Endothelial cell of umbilical vein (primary cell): ENCODE measurements at regions not wholly inside any gene's neighbourhood (a gene's known extent, or its start where the extent isn't known, plus 50 kb on each side); places are given as distances from the start of the nearest gene placed in this dataset.

Experiments
- BruUV-seq: library from RNA; stranded (reverse); fragments of 400-500 nt; replicated peaks from 2 replicates; lab custom pipeline; 2021; lab: Mats Ljungman, UMichigan
- CTCF ChIA-PET: fragments of 300-600, 350-600 bp; sonication (Branson Sonifier 250); formaldehyde crosslinking; loops from one replicate; lab custom pipeline; 2021; ENCODE audit warnings: antibody characterized with exemption, inconsistent platforms; lab: Charles Lee
- POLR2A ChIA-PET: fragments of 300-600, 350-600 bp; sonication (Branson Sonifier 250); formaldehyde crosslinking; loops from one replicate; lab custom pipeline; 2021; ENCODE audit warnings: antibody characterized with exemption, inconsistent platforms; lab: Charles Lee
- DNase-seq: peaks from one replicate; pipeline ENCODE4 v3.0.0-alpha.2; 2011; ENCODE audit warnings: low read depth, low spot score
- FAIRE-seq: peaks from 2 replicates; lab custom pipeline; 2011; peaks lifted over from hg19 to GRCh38; lab: Jason Lieb, UNC
- H2AFZ ChIP-seq: 2 replicates; pipeline ENCODE4 v1.6.0; 2012; ENCODE audit warnings: low read depth, low read length, control low read depth, inconsistent platforms
- H3K27ac ChIP-seq: 2 replicates; pipeline ENCODE4 v1.5.1; 2011; ENCODE audit warnings: low read depth, mild to moderate bottlenecking, control low read depth, low read length, moderate library complexity; ENCODE audit not compliant: insufficient read depth
- H3K27me3 ChIP-seq, 2 experiments: 2 replicates each; pipeline versions ENCODE4 v1.6.0 to v1.6.1; 2011; ENCODE audit warnings: low read length in 2 of 2, mixed read lengths in 1 of 2; ENCODE audit not compliant: control insufficient read depth in 2 of 2, insufficient read depth in 2 of 2
- H3K36me3 ChIP-seq, 2 experiments: 2 replicates in 1 of 2; 3 replicates in 1 of 2; pipeline ENCODE4 v1.5.1; 2011; ENCODE audit warnings: low read length in 2 of 2, mild to moderate bottlenecking in 1 of 2, moderate library complexity in 1 of 2; ENCODE audit not compliant: control insufficient read depth in 2 of 2, insufficient read depth in 2 of 2; ENCODE audit errors: extremely low read depth in 1 of 2
- H3K4me1 ChIP-seq: 3 replicates; pipeline ENCODE4 v1.5.1; 2011; ENCODE audit warnings: mild to moderate bottlenecking, low read length; ENCODE audit not compliant: control insufficient read depth, insufficient read depth; ENCODE audit errors: extremely low read depth
- H3K4me2 ChIP-seq: 2 replicates; pipeline ENCODE4 v1.6.1; 2011; ENCODE audit warnings: low read length, control low read depth, mixed read lengths; ENCODE audit not compliant: insufficient read depth
- H3K4me3 ChIP-seq, 3 experiments: fragments of 200-600 bp in 1 of 3; sonication (generic), shearing (Covaris generic) in 1 of 3; replicated peaks in 1 of 3; 2 replicates each; pipeline ENCODE4 v1.5.1; 2011 to 2016; ENCODE audit warnings: control low read depth in 3 of 3, low read length in 3 of 3, mild to moderate bottlenecking in 2 of 3, inconsistent platforms in 1 of 3, low read depth in 1 of 3, moderate library complexity in 1 of 3; ENCODE audit not compliant: insufficient read depth in 1 of 3
- H3K79me2 ChIP-seq: 2 replicates; pipeline ENCODE4 v1.6.0; 2012; ENCODE audit warnings: low read length, inconsistent platforms; ENCODE audit not compliant: control insufficient read depth, insufficient read depth
- H3K9ac ChIP-seq: replicated peaks from 2 replicates; pipeline ENCODE3; 2011; ENCODE audit warnings: low read length, control low read depth; ENCODE audit not compliant: insufficient read depth; ENCODE audit errors: extremely low read depth
- H3K9me1 ChIP-seq: replicated peaks from 3 replicates; pipeline ENCODE4 v1.6.0; 2011; ENCODE audit warnings: mild to moderate bottlenecking, low read length; ENCODE audit not compliant: control insufficient read depth, insufficient read depth; ENCODE audit errors: extremely low read depth
- H3K9me3 ChIP-seq: replicated peaks from 2 replicates; pipeline ENCODE4 v1.5.1; 2012; ENCODE audit warnings: low read length, inconsistent platforms; ENCODE audit not compliant: control insufficient read depth, insufficient read depth
- H4K20me1 ChIP-seq: replicated peaks from 2 replicates; pipeline ENCODE3; 2011; ENCODE audit warnings: mild to moderate bottlenecking, low read length; ENCODE audit not compliant: control insufficient read depth, insufficient read depth; ENCODE audit errors: extremely low read depth
- EZH2 ChIP-seq: IDR thresholded peaks from 2 replicates; pipeline ENCODE4 v1.6.1; 2012; ENCODE audit warnings: borderline replicate concordance, low read depth, mild to moderate bottlenecking, moderate library complexity, low read length, inconsistent platforms; ENCODE audit not compliant: severe bottlenecking
- FOS ChIP-seq: IDR thresholded peaks from 2 replicates; pipeline ENCODE4 v1.6.1; 2011; ENCODE audit warnings: mild to moderate bottlenecking, low read length, moderate library complexity, borderline replicate concordance; ENCODE audit not compliant: insufficient read depth
- GATA2 ChIP-seq: IDR thresholded peaks from 2 replicates; pipeline ENCODE4 v1.7.0; 2011; ENCODE audit warnings: low read depth, mild to moderate bottlenecking, moderate library complexity, mixed read lengths, low read length; ENCODE audit not compliant: insufficient read length, insufficient read depth
- JUN ChIP-seq: IDR thresholded peaks from 2 replicates; pipeline ENCODE4 v1.6.1; 2011; ENCODE audit warnings: borderline replicate concordance, low read depth; ENCODE audit not compliant: insufficient read length, insufficient read depth
- MYC ChIP-seq: IDR thresholded peaks from one replicate; pipeline ENCODE4 v1.6.1; 2011; ENCODE audit warnings: mild to moderate bottlenecking, low read depth, low read length
- POLR2A ChIP-seq: IDR thresholded peaks from 2 replicates; pipeline ENCODE4 v1.6.1; 2012; ENCODE audit warnings: low read depth, mild to moderate bottlenecking, control low read depth, low read length
- POLR2AphosphoS5 ChIP-seq: IDR thresholded peaks from 2 replicates; pipeline ENCODE4 v1.6.1; 2012; ENCODE audit warnings: low read depth, mild to moderate bottlenecking, control low read depth, low read length, moderate library complexity; ENCODE audit not compliant: insufficient read depth
- dilution Hi-C: fragments of 300-500 bp; cut with MboI; formaldehyde crosslinking; loops from one replicate; pipeline ENCODE4 v1.15.0; 2019; ENCODE audit warnings: low sequenced_read_pairs; ENCODE audit not compliant: extremely low pct_ligation_motif_present
- intact Hi-C: fragments of 100-400 bp; cut with micrococcal nuclease; formaldehyde crosslinking; loops from one replicate; pipeline ENCODE4 v1.10.0; 2022
- TF ChIP-seq, protein P1 (sequence below): IDR thresholded peaks from 2 replicates; pipeline ENCODE4 v1.6.1; 2011; ENCODE audit not compliant: insufficient read depth, insufficient read length
- TF ChIP-seq, protein P2 (sequence below), 2 donors: IDR thresholded peaks; 1 replicate in 1 of 2; 2 replicates in 1 of 2; pipeline ENCODE4 v1.5.1; 2011; ENCODE audit warnings: low read length in 2 of 2, mild to moderate bottlenecking in 2 of 2, moderate library complexity in 2 of 2, control low read depth in 1 of 2, inconsistent platforms in 1 of 2, low read depth in 1 of 2; ENCODE audit not compliant: insufficient read depth in 1 of 2; ENCODE audit errors: extremely low read depth in 1 of 2

DNA sequence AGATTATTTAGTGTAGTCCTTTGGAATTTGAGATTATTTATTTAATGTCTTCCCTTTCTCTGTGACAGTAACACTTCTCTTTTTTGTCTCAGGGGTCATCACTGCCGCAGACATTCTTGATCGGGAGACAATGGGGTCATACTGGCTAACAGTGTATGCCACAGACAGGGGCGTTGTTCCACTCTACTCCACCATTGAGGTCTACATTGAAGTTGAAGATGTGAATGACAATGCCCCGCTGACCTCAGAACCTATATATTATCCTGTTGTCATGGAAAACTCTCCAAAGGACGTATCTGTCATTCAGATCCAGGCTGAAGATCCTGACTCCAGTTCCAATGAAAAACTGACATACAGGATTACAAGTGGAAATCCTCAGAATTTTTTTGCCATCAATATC, 299.9 kb downstream of the FAT3 start:
- no peaks in the 10 kb centered on the region for H3K27me3 ChIP-seq
- FAIRE-seq (no peak), DNase-seq (no peak)
- no peak overlapping the region for H3K4me2 ChIP-seq
- intact Hi-C loops (no loop called here), dilution Hi-C loops (no loop called here)
- H3K4me3 ChIP-seq = no peak overlapping the region
- no peaks in the 10 kb centered on the region for H3K4me1 ChIP-seq
- no peaks in the 10 kb centered on the region for H3K36me3 ChIP-seq
- no peak overlapping the region for H2AFZ ChIP-seq
- ChIA-PET CTCF (no interaction called here), POLR2A (no interaction called here)
- H4K20me1 ChIP-seq = no peaks in the 10 kb centered on the region
- no TSS peak for BruUV-seq
- H3K9me1 ChIP-seq = no peaks in the 10 kb centered on the region
- no peak for TF ChIP-seq FOS
- no peaks in the 10 kb centered on the region for H3K9me3 ChIP-seq
- H3K27ac ChIP-seq = no peak overlapping the region
- no peak overlapping the region for H3K9ac ChIP-seq
- H3K79me2 ChIP-seq = no peaks in the 10 kb centered on the region

DNA sequence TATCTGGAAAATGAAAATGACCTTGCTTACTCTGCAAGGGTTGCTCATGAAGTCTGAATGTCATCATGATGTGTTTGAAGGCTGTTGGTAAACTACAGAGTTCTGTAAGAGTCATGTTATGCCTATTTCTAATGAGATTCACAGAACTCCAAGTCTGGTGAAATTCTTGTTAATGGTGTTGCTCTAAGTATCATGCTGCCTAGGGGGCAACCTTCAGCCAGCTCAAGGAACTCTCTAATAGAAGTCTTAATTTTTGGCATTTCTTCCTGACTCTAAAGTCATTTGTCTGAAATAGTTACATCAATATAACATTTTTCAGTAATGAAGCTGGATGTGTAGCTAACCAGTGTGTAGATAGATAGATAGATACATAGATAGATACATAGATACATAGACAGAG, 302.8 kb downstream of the FAT3 start:
- dilution Hi-C loops (no loop called here), intact Hi-C loops (no loop called here)
- POLR2A ChIA-PET = no interaction called here
- Histone ChIP-seq H3K9me1 (no peaks in the 10 kb centered on the region), H3K27me3 (no peaks in the 10 kb centered on the region), H4K20me1 (no peaks in the 10 kb centered on the region), H3K27ac (no peak overlapping the region), H3K79me2 (no peaks in the 10 kb centered on the region), H3K36me3 (no peaks in the 10 kb centered on the region), H3K4me1 (no peaks in the 10 kb centered on the region), H3K9ac (no peak overlapping the region), H3K4me2 (no peak overlapping the region), H3K9me3 (no peaks in the 10 kb centered on the region), H2AFZ (no peak overlapping the region), H3K4me3 (no peak overlapping the region)
- no peak for FAIRE-seq
- no TSS peak for BruUV-seq
- DNase-seq = no peak
- CTCF ChIA-PET = no interaction called here
- no peak for TF ChIP-seq POLR2AphosphoS5
- TF ChIP-seq GATA2 = no peak
- TF ChIP-seq POLR2A = no peak
- TF ChIP-seq JUN = no peak
- TF ChIP-seq, protein P1, sequence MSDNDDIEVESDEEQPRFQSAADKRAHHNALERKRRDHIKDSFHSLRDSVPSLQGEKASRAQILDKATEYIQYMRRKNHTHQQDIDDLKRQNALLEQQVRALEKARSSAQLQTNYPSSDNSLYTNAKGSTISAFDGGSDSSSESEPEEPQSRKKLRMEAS = no peak
- no peak for TF ChIP-seq MYC
- no peak for TF ChIP-seq EZH2
- TF ChIP-seq, protein P2, sequence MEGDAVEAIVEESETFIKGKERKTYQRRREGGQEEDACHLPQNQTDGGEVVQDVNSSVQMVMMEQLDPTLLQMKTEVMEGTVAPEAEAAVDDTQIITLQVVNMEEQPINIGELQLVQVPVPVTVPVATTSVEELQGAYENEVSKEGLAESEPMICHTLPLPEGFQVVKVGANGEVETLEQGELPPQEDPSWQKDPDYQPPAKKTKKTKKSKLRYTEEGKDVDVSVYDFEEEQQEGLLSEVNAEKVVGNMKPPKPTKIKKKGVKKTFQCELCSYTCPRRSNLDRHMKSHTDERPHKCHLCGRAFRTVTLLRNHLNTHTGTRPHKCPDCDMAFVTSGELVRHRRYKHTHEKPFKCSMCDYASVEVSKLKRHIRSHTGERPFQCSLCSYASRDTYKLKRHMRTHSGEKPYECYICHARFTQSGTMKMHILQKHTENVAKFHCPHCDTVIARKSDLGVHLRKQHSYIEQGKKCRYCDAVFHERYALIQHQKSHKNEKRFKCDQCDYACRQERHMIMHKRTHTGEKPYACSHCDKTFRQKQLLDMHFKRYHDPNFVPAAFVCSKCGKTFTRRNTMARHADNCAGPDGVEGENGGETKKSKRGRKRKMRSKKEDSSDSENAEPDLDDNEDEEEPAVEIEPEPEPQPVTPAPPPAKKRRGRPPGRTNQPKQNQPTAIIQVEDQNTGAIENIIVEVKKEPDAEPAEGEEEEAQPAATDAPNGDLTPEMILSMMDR (IDR thresholded peaks at IDR 0.05; ENCODE audit: extremely low read depth in 1 of 2, insufficient read depth in 1 of 2, low read depth in 1 of 2, low read length in 2 of 2) = no peak
- no peak for TF ChIP-seq FOS
